HG02623 (cell line): ENCODE measurements at regions not wholly inside any gene's neighbourhood (a gene's known extent, or its start where the extent isn't known, plus 50 kb on each side); places are given as distances from the start of the nearest gene placed in this dataset.
A peak's percentile ranks its signal among the peaks of the same experiment; 100 is the strongest.

Experiments
- ATAC-seq: cut with Tn5 transposase; IDR thresholded peaks from one replicate; pipeline ENCODE4 v1.9.1; 2021; ENCODE audit warnings: moderate library complexity; ENCODE audit not compliant: unreplicated experiment

DNA sequence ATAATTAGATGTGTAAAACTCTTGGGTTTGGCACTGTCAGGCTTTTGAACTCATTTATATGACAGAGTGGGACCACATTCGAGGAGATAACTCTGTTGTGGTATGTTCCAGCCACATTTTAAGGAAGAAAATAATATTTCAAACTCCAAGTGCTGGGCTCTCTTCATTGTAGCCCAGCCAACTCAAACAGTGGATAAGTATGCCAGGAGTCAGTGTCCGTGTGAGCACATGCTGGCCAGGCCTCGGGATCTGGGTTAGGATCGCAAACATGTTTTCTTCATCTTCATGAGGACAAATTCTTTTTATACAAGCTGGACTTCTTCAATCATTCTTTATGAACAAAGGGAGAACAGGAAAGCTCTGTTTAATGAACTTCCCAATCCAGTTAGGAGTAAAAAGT is 497.5 kb downstream of the MAFB start:
- ATAC-seq: no peak

- no peak for ATAC-seq
These were observed 499.4 kb downstream of the MAFB start for GRCh38 chr20:40189621-40190020.

DNA sequence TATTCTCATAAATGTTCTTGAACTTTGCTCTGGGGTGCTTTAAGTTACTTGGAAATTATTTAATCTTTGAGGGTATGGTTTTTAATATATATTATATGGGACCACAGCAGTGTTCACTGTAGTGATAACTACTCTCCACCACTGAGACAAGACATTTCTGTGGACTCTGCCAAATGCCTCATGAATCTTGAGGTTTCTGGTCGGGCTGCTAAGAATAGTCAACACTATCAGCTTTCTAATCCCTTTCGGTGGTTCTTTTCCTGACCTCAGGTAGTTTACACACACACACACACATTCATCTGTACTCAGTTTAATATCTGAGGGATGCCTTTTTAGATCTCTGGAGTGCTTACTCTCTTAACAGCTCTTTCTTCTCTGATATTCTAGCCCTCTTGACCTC is 500.7 kb downstream of the MAFB start:
- ATAC-seq: no peak

GRCh38 chr20:40186826-40187225 is 502.2 kb downstream of the MAFB start:
- no peak for ATAC-seq

DNA sequence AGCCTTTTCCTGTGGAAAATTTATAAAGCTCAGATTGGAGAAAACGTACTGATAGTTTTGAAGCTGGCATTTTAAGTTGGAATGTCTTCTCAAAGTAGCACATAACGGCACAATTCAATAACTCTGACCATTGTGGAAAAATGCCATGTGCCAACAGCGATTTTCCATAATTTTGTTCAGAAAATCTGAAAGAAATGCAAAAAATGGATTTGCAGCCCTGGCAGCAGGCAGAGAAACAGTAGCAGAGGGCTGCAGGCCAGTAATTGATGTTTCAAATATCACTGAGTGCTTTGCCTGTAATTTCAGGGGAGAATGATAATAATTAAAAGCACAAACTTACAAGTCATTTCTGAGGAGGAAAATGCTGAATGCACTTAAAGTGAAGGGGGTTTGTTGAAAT is 507.4 kb downstream of the MAFB start:
- ATAC-seq: no peak

- ATAC-seq: no peak
These were observed 512.8 kb downstream of the MAFB start for GRCh38 chr20:40176098-40176841.

- no peak for ATAC-seq
These were observed 513.7 kb downstream of the MAFB start for GRCh38 chr20:40175296-40175695.

GRCh38 chr20:40173872-40174271 is 515.2 kb downstream of the MAFB start:
- no peak for ATAC-seq

DNA sequence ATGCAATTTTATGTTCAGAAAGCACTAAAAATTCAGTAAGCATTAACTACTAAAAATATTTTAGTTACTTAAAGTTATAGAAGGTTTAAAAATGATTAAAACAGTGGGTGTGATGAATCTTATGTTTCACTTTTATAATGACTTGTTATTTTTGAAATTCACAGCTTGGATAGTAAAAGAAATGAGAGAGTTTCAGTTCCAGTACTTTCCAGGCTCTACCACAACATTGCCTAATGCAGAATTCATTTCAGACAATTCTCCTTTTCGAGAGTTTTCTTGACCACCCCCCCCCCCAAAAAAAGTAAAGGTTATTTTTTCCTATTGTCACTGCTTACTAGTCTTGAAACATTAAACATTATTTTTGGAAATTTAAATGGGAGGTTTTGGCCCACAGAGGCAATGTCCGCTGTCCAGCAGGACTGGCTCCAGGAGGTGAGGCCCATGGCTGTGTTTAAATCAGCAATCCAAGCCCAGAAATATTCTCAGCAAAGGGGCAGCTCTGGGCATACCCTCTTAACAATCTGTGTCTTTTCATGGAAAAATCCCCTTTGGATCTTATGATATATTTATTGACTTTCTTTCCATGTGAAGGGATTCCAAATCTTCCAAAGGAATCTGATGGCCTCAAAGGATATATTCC is 519.9 kb downstream of the MAFB start:
- ATAC-seq: no peak

GRCh38 chr20:40161391-40161790 is 527.6 kb downstream of the MAFB start:
- no peak for ATAC-seq

GRCh38 chr20:40160097-40160550 is 528.9 kb downstream of the MAFB start:
- ATAC-seq: no peak

DNA sequence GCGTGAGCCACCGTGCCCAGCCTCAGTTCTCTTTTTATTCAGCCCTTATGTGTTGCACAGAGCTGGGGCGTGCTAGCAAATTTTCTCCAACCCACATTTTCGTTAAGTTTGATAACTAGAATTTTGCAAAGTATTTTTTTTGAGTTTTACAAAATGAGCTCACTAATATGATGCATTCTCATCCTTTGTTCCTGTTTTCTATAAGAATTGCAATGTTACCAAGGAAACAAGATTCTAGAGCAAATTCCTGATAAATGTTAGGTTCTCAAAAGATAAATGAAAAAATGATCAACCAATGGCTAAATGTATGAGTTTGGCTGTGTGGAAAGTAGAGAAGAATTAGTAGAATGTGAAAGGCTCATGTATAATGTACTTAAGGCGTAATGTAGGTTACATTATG is 529.8 kb downstream of the MAFB start:
- ATAC-seq: no peak

- ATAC-seq: peak; percentile 88
These were observed 532.3 kb downstream of the MAFB start for GRCh38 chr20:40156600-40157317.

DNA sequence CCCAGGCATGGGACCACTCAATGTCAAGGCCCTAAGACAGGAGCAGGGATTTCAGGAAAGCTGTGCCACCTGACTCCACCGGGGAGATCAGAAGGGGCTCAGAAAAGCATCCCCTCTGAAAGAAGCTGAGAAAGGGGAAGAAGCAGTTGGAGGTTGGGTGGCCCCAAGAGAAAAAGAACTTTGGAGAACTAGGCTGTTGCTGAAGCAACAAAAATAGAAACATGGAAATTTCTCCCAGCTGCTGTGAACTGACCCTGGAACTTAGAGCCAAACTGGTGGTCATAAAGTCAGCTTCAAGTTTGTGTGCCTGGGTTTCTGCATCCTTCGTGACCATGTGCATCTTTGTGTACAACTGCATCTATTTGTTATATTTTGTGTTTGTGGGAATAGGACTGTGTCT is 534.5 kb downstream of the MAFB start:
- ATAC-seq: no peak

DNA sequence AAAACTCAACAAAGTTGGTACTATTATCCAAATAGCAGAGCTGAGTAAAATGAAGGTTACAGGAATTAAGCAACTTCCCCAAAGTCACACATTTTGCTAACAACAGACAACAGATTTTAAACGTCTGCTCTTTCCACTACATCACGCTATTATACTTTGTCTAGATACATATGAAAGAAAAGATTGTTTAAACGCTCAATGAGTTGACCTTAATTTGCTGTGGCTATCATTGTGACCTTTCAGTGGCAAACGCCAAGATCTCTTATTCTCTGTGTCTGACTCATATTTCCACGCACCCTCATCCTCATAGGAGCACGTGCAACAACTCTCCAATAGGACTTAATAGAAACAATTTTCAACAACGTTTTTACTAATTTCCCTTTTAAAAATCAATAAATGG is 540.1 kb downstream of the MAFB start:
- ATAC-seq: no peak

- no peak for ATAC-seq
These were observed 543.0 kb downstream of the MAFB start for GRCh38 chr20:40146071-40146470.

- ATAC-seq: no peak
These were observed 544.5 kb downstream of the MAFB start for GRCh38 chr20:40144581-40144980.

DNA sequence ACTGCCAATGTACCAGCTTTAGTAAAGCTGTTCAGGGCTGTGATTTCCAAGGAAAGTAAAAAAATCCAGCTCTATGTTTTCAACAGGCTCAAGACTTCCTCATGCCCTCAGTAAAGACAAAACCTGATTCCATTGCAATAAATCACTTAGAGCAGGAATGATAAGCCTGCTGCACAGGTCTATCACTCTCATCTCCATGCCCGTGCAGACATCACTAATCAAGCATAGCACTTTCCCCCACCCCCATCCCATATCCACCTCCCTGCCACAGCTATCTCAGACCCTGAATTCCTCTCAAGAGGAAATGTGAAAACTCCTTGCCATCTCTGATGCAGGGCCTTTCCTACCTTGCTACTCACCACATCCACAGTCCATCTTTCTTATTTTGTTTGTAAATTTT is 554.9 kb downstream of the MAFB start:
- no peak for ATAC-seq

- no peak for ATAC-seq
These were observed 568.2 kb downstream of the MAFB start for GRCh38 chr20:40120827-40121226.

- no peak for ATAC-seq
These were observed 577.8 kb downstream of the MAFB start for GRCh38 chr20:40111282-40111681.

DNA sequence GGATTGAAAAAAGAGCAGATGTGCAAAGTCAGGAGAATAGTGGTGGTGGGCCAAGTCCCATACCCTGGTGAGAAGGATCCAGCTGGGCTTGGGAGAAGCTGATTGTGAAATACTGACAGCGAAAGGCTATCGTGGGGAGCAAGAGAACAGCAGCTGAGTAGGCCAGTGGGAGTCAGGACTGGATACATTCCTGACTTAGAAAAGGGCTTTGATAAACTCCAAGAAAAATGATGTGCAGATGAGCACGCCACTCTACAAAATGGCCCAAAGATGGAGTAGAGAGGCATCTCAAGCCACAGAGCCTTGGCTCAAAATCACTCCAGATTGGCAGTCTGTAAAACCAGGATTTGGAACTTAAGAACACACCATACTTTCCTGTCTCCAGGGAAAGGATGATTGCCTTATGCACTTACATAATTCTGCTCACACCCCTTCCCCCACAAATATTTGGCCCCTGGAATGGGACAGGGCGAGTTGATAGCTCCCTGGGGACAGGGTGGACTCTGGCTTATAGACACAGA is 578.7 kb downstream of the MAFB start:
- ATAC-seq: no peak

DNA sequence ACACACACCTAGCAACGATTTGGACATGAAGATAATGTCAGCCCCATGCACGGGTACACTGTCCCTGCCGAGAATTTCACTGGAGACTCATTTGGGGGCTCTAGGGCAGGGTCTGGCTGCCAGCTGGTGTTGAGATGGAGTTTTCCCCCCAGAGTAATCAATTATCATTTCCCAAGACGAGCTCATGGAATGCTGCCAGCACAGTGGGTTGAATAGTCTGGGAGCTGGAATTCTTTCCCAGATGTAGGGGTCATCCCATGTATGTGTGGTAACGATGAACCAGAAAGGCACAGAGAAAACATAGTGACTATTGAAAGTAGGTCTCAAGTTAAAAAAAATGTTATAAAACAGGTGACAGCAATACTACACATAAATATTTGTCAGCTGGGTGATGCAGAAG is 579.9 kb downstream of the MAFB start:
- ATAC-seq: no peak
